Suppressor macrophage treated with lipopolysaccharide for 1 hour (primary cell): ENCODE measurements at regions not wholly inside any gene's neighbourhood (a gene's known extent, or its start where the extent isn't known, plus 50 kb on each side); places are given as distances from the start of the nearest gene placed in this dataset.

Experiments used
- DNase-seq, 3 donors: peaks; one replicate each; pipeline ENCODE4 v3.0.0-alpha.2; 2020 to 2022

- DNase-seq = no peak
Measured at GRCh38 chr3:168342946-168343850, 247.5 kb upstream of the GOLIM4 start.

GRCh38 chr3:168341956-168342936 lies 246.5 kb upstream of the GOLIM4 start:
- DNase-seq = no peak

GRCh38 chr3:168341192-168341815 lies 245.6 kb upstream of the GOLIM4 start:
- no peak for DNase-seq

GRCh38 chr3:168338161-168338560 lies 242.4 kb upstream of the GOLIM4 start:
- DNase-seq = no peak

- no peak for DNase-seq
Measured at GRCh38 chr3:168336276-168336675, 240.6 kb upstream of the GOLIM4 start.

- DNase-seq = no peak
Measured at GRCh38 chr3:168333410-168333935, 237.7 kb upstream of the GOLIM4 start.

- no peak for DNase-seq
Measured at GRCh38 chr3:168331756-168332155, 236.0 kb upstream of the GOLIM4 start.

GRCh38 chr3:168330983-168331382 lies 235.3 kb upstream of the GOLIM4 start:
- DNase-seq = no peak

GRCh38 chr3:168327856-168328255 lies 232.1 kb upstream of the GOLIM4 start:
- no peak for DNase-seq

GRCh38 chr3:168325684-168326083 lies 230.0 kb upstream of the GOLIM4 start:
- no peak for DNase-seq

GRCh38 chr3:168322941-168323340 lies 227.2 kb upstream of the GOLIM4 start:
- DNase-seq = no peak

GRCh38 chr3:168314166-168314565 lies 218.4 kb upstream of the GOLIM4 start:
- DNase-seq = no peak

GRCh38 chr3:168312984-168313383 lies 217.3 kb upstream of the GOLIM4 start:
- no peak for DNase-seq

GRCh38 chr3:168307893-168308292 lies 212.2 kb upstream of the GOLIM4 start:
- DNase-seq = no peak

- DNase-seq = no peak
Measured at GRCh38 chr3:168295027-168295426, 199.3 kb upstream of the GOLIM4 start.

- no peak for DNase-seq
Measured at GRCh38 chr3:168292296-168292695, 196.6 kb upstream of the GOLIM4 start.

GRCh38 chr3:168289471-168290008 lies 193.8 kb upstream of the GOLIM4 start:
- no peak for DNase-seq

- DNase-seq = no peak
Measured at GRCh38 chr3:168288511-168289401, 193.0 kb upstream of the GOLIM4 start.

GRCh38 chr3:168285506-168285905 lies 189.8 kb upstream of the GOLIM4 start:
- DNase-seq = no peak

GRCh38 chr3:168284728-168285127 lies 189.0 kb upstream of the GOLIM4 start:
- no peak for DNase-seq

- no peak for DNase-seq
Measured at GRCh38 chr3:168275662-168276061, 179.9 kb upstream of the GOLIM4 start.
